Astrocyte (in vitro differentiated cells and primary cell): ENCODE measurements at regions not wholly inside any gene's neighbourhood (a gene's known extent, or its start where the extent isn't known, plus 50 kb on each side); places are given as distances from the start of the nearest gene placed in this dataset.
"Not testable (repeated sequence)": the region's sequence is repeated elsewhere in the genome, so short reads cannot be mapped to it uniquely, and the experiment has no call there.

Source experiments
- DNase-seq: peaks from one replicate; pipeline ENCODE4 v3.0.0-alpha.2; 2010; ENCODE audit warnings: low read depth
- FAIRE-seq: peaks from 2 replicates; lab custom pipeline; 2011; peaks lifted over from hg19 to GRCh38; lab: Jason Lieb, UNC
- H2AFZ ChIP-seq: 2 replicates; pipeline ENCODE4 v1.6.0; 2012; ENCODE audit warnings: low read depth, low read length, inconsistent platforms
- H3K27ac ChIP-seq: 2 replicates; pipeline ENCODE4 v1.5.1; 2011; ENCODE audit warnings: low read depth, low read length, inconsistent platforms
- H3K27me3 ChIP-seq: 2 replicates; pipeline ENCODE4 v1.6.0; 2011; ENCODE audit warnings: low read length, inconsistent platforms; ENCODE audit not compliant: insufficient read depth
- H3K36me3 ChIP-seq: 2 replicates; pipeline ENCODE4 v1.5.1; 2011; ENCODE audit warnings: low read length, inconsistent platforms; ENCODE audit not compliant: insufficient read depth
- H3K4me1 ChIP-seq: 2 replicates; pipeline ENCODE4 v1.5.1; 2011; ENCODE audit warnings: low read length, inconsistent platforms; ENCODE audit not compliant: insufficient read depth
- H3K4me2 ChIP-seq: 2 replicates; pipeline ENCODE4 v1.6.0; 2012; ENCODE audit warnings: low read length, inconsistent platforms
- H3K4me3 ChIP-seq: 2 replicates; pipeline ENCODE4 v1.5.1; 2011; ENCODE audit warnings: low read depth, mild to moderate bottlenecking, low read length, inconsistent platforms; ENCODE audit not compliant: insufficient read depth
- H3K79me2 ChIP-seq: 2 replicates; pipeline ENCODE4 v1.6.0; 2012; ENCODE audit warnings: mild to moderate bottlenecking, low read length, inconsistent platforms; ENCODE audit not compliant: insufficient read depth
- H3K9ac ChIP-seq: 2 replicates; pipeline ENCODE4 v1.6.0; 2012; ENCODE audit warnings: mild to moderate bottlenecking, low read length, inconsistent platforms
- H3K9me3 ChIP-seq: 2 replicates; pipeline ENCODE4 v1.5.1; 2012; ENCODE audit warnings: low read depth, mild to moderate bottlenecking, low read length, inconsistent platforms; ENCODE audit not compliant: insufficient read depth
- H4K20me1 ChIP-seq: 2 replicates; pipeline ENCODE4 v1.6.0; 2012; ENCODE audit warnings: low read length, inconsistent platforms; ENCODE audit not compliant: insufficient read depth
- H3K27ac Mint-ChIP-seq: one replicate; pipeline ENCODE4 v1.8.0; 2021; ENCODE audit warnings: mild to moderate bottlenecking, mixed read lengths; ENCODE audit not compliant: unreplicated experiment
- H3K27me3 Mint-ChIP-seq: one replicate; pipeline ENCODE4 v1.8.0; 2021; ENCODE audit warnings: low read depth, mixed read lengths; ENCODE audit not compliant: unreplicated experiment
- H3K36me3 Mint-ChIP-seq: one replicate; pipeline ENCODE4 v1.8.0; 2021; ENCODE audit warnings: low read depth, mixed read lengths; ENCODE audit not compliant: unreplicated experiment
- H3K4me1 Mint-ChIP-seq: one replicate; pipeline ENCODE4 v1.8.0; 2021; ENCODE audit warnings: low read depth, mixed read lengths; ENCODE audit not compliant: unreplicated experiment
- H3K4me3 Mint-ChIP-seq: one replicate; pipeline ENCODE4 v1.8.0; 2021; ENCODE audit warnings: mild to moderate bottlenecking, moderate library complexity, mixed read lengths; ENCODE audit not compliant: unreplicated experiment
- H3K9me3 Mint-ChIP-seq: one replicate; pipeline ENCODE4 v1.8.0; 2021; ENCODE audit warnings: mild to moderate bottlenecking, mixed read lengths; ENCODE audit not compliant: unreplicated experiment
- EZH2 ChIP-seq: IDR thresholded peaks from 2 replicates; pipeline ENCODE4 v1.6.1; 2012; ENCODE audit warnings: mild to moderate bottlenecking, low read length, inconsistent platforms; ENCODE audit not compliant: insufficient read depth
- TF ChIP-seq, protein P1 (sequence below): IDR thresholded peaks from 2 replicates; pipeline ENCODE4 v1.5.1; 2011; ENCODE audit warnings: low read depth, mild to moderate bottlenecking, inconsistent platforms, low read length, moderate library complexity; ENCODE audit not compliant: insufficient read depth

DNA sequence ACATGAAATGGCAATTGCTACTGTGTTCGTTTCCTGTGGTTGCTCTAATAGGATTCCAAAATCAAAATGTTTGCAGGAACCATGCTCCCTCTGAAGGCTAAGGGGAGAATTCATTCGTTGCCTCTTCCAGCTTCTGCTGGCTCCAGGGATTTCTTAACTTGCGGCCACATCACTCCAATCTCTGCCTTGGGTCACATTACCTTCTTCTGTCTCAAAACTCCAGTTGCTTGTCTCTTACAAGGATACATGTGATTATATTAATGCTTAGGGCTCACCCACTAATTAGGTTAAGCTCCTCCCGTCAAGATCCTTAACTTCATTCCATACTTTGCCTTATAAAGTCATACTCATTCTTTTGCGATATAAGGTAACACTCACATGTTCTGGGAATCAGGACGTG is 208.4 kb downstream of the RBM46 start:
- Histone ChIP-seq H3K79me2 (no peaks in the 10 kb centered on the region), H3K4me3 (no peak overlapping the region), H3K4me1 (no peaks in the 10 kb centered on the region), H3K9ac (no peak overlapping the region), H3K27me3 (no peaks in the 10 kb centered on the region), H3K4me2 (no peak overlapping the region), H3K27ac (no peak overlapping the region), H2AFZ (no peak overlapping the region), H4K20me1 (no peaks in the 10 kb centered on the region), H3K9me3 (no peaks in the 10 kb centered on the region), H3K36me3 (no peaks in the 10 kb centered on the region)
- DNase-seq (no peak), FAIRE-seq (no peak)
- Mint-ChIP-seq H3K4me1 (no peaks in the 10 kb centered on the region), H3K4me3 (no peak overlapping the region), H3K27ac (no peak overlapping the region), H3K27me3 (no peaks in the 10 kb centered on the region), H3K36me3 (no peaks in the 10 kb centered on the region), H3K9me3 (no peaks in the 10 kb centered on the region)
- no peak for TF ChIP-seq EZH2
- TF ChIP-seq, protein P1, sequence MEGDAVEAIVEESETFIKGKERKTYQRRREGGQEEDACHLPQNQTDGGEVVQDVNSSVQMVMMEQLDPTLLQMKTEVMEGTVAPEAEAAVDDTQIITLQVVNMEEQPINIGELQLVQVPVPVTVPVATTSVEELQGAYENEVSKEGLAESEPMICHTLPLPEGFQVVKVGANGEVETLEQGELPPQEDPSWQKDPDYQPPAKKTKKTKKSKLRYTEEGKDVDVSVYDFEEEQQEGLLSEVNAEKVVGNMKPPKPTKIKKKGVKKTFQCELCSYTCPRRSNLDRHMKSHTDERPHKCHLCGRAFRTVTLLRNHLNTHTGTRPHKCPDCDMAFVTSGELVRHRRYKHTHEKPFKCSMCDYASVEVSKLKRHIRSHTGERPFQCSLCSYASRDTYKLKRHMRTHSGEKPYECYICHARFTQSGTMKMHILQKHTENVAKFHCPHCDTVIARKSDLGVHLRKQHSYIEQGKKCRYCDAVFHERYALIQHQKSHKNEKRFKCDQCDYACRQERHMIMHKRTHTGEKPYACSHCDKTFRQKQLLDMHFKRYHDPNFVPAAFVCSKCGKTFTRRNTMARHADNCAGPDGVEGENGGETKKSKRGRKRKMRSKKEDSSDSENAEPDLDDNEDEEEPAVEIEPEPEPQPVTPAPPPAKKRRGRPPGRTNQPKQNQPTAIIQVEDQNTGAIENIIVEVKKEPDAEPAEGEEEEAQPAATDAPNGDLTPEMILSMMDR = no peak

DNA sequence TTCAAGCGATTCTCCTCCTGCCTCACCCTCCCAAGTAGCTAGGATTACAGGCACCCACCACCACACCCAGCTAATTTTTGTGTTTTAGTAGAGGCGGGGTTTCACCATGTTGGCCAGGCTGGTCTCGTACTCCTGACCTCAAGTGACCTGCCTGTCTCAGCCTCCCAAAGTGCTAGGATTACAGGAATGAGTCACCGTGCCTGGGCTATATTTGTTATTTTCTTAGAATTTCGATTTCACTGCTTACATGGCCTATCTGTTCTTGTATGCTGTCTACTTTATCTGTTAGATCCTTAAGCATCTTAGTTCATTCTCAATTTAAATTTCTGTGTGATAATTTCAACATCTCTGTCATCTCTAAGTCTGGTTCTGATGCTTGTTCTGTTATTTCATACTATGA is 210.6 kb upstream of the NPY2R start:
- H3K79me2 ChIP-seq, H3K36me3 ChIP-seq, H2AFZ ChIP-seq, H3K4me3 Mint-ChIP-seq, H3K27me3 ChIP-seq, H3K9ac ChIP-seq, DNase-seq, H4K20me1 ChIP-seq, H3K27me3 Mint-ChIP-seq, H3K36me3 Mint-ChIP-seq, H3K4me1 Mint-ChIP-seq, H3K4me3 ChIP-seq, H3K9me3 ChIP-seq, H3K9me3 Mint-ChIP-seq, FAIRE-seq, H3K27ac Mint-ChIP-seq, H3K27ac ChIP-seq, H3K4me1 ChIP-seq: not testable (repeated sequence)
- H3K4me2 ChIP-seq = peak overlapping the region; percentile 38

DNA sequence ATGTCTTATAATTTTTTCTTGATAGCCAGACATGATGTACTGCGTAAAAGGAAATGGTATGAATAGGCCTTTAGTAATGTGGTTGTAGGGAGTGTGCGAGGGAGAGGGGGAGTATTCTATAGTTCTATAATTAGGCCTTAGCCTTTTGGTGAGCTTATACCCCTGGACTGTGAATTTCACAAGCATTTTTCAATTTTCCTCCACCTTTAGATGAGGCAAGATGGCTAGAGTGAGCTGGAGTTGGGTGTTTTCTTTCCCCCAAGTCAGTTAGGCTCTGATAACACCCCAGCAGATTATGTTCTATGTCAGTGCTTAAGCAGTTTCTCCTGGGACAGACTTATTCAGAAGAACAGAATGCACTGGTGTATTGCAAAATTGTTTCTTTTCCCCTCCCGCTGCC is 210.2 kb upstream of the NPY2R start:
- Histone ChIP-seq H3K79me2 (no peaks in the 10 kb centered on the region), H3K4me1 (no peaks in the 10 kb centered on the region), H3K4me3 (no peak overlapping the region), H3K9ac (no peak overlapping the region), H2AFZ (no peak overlapping the region), H3K4me2 (peak overlapping the region; percentile 38), H3K27ac (no peak overlapping the region), H3K27me3 (no peaks in the 10 kb centered on the region), H3K9me3 (no peaks in the 10 kb centered on the region), H4K20me1 (no peaks in the 10 kb centered on the region), H3K36me3 (no peaks in the 10 kb centered on the region)
- no peak for FAIRE-seq
- no peaks in the 10 kb centered on the region for H3K9me3 Mint-ChIP-seq
- peaks cover 6% of the 10 kb centered on the region for H3K4me1 Mint-ChIP-seq
- H3K27me3 Mint-ChIP-seq = no peaks in the 10 kb centered on the region
- no peaks in the 10 kb centered on the region for H3K36me3 Mint-ChIP-seq
- TF ChIP-seq EZH2 = no peak
- TF ChIP-seq, protein P1 = no peak
- no peak overlapping the region for H3K27ac Mint-ChIP-seq
- no peak overlapping the region for H3K4me3 Mint-ChIP-seq
- peak; percentile 7 for DNase-seq
